ENCODE measurements at regions not wholly inside any gene's neighbourhood (a gene's known extent, or its start where the extent isn't known, plus 50 kb on each side); places are given as distances from the start of the nearest gene placed in this dataset.
"Not testable (repeated sequence)": the region's sequence is repeated elsewhere in the genome, so short reads cannot be mapped to it uniquely, and the experiment has no call there.

GRCh38 chr3:33940149-33940548 is 141.7 kb downstream of the PDCD6IP start:
- TF ChIP-seq CTCF (IDR thresholded peaks at IDR 0.05): no peak
- no peak for TF ChIP-seq POLR2A (IDR thresholded peaks at IDR 0.05)
- Histone ChIP-seq H3K27ac (no peak overlapping the region), H3K4me1 (no peaks in the 10 kb centered on the region), H3K27me3 (no peaks in the 10 kb centered on the region), H3K9me3 (no peaks in the 10 kb centered on the region), H3K36me3 (no peaks in the 10 kb centered on the region), H3K4me3 (no peak overlapping the region)
- no peak for DNase-seq

GRCh38 chr3:33940736-33941135 is 142.3 kb downstream of the PDCD6IP start:
- H3K27ac ChIP-seq: no peak overlapping the region
- TF ChIP-seq CTCF (IDR thresholded peaks at IDR 0.05): no peak
- no peak for TF ChIP-seq POLR2A (IDR thresholded peaks at IDR 0.05)
- no peaks in the 10 kb centered on the region for H3K4me1 ChIP-seq
- no peaks in the 10 kb centered on the region for H3K27me3 ChIP-seq
- no peaks in the 10 kb centered on the region for H3K36me3 ChIP-seq
- H3K4me3 ChIP-seq: no peak overlapping the region
- H3K9me3 ChIP-seq: no peaks in the 10 kb centered on the region
- DNase-seq: no peak

GRCh38 chr3:33941804-33942203 is 143.4 kb downstream of the PDCD6IP start:
- no peak overlapping the region for H3K4me3 ChIP-seq
- H3K9me3 ChIP-seq: no peaks in the 10 kb centered on the region
- no peak for TF ChIP-seq CTCF (IDR thresholded peaks at IDR 0.05)
- TF ChIP-seq POLR2A (IDR thresholded peaks at IDR 0.05): no peak
- no peak overlapping the region for H3K27ac ChIP-seq
- DNase-seq: no peak
- no peaks in the 10 kb centered on the region for H3K4me1 ChIP-seq
- no peaks in the 10 kb centered on the region for H3K36me3 ChIP-seq
- H3K27me3 ChIP-seq: no peaks in the 10 kb centered on the region

GRCh38 chr3:33942483-33943150 is 144.2 kb downstream of the PDCD6IP start:
- no peaks in the 10 kb centered on the region for H3K27me3 ChIP-seq
- no peaks in the 10 kb centered on the region for H3K36me3 ChIP-seq
- H3K4me3 ChIP-seq: no peak overlapping the region
- H3K9me3 ChIP-seq: no peaks in the 10 kb centered on the region
- H3K27ac ChIP-seq: no peak overlapping the region
- no peak for DNase-seq
- H3K4me1 ChIP-seq: no peaks in the 10 kb centered on the region
- TF ChIP-seq POLR2A (IDR thresholded peaks at IDR 0.05) (no peak), CTCF (IDR thresholded peaks at IDR 0.05) (no peak)

GRCh38 chr3:33943277-33943676 is 144.8 kb downstream of the PDCD6IP start:
- H3K4me3 ChIP-seq: no peak overlapping the region
- no peak overlapping the region for H3K27ac ChIP-seq
- TF ChIP-seq POLR2A (IDR thresholded peaks at IDR 0.05) (no peak), CTCF (IDR thresholded peaks at IDR 0.05) (no peak)
- no peaks in the 10 kb centered on the region for H3K36me3 ChIP-seq
- H3K4me1 ChIP-seq: no peaks in the 10 kb centered on the region
- no peaks in the 10 kb centered on the region for H3K9me3 ChIP-seq
- no peaks in the 10 kb centered on the region for H3K27me3 ChIP-seq
- no peak for DNase-seq

- not testable (repeated sequence) for H3K4me3 ChIP-seq, H3K27me3 ChIP-seq, DNase-seq, H3K36me3 ChIP-seq, H3K9me3 ChIP-seq, H3K27ac ChIP-seq, H3K4me1 ChIP-seq
Observed at GRCh38 chr3:33946612-33947011, 148.2 kb downstream of the PDCD6IP start.

All from Peyer's patch (tissue), 4 donors.